ENCODE measurements at regions not wholly inside any gene's neighbourhood (a gene's known extent, or its start where the extent isn't known, plus 50 kb on each side); places are given as distances from the start of the nearest gene placed in this dataset.

DNA sequence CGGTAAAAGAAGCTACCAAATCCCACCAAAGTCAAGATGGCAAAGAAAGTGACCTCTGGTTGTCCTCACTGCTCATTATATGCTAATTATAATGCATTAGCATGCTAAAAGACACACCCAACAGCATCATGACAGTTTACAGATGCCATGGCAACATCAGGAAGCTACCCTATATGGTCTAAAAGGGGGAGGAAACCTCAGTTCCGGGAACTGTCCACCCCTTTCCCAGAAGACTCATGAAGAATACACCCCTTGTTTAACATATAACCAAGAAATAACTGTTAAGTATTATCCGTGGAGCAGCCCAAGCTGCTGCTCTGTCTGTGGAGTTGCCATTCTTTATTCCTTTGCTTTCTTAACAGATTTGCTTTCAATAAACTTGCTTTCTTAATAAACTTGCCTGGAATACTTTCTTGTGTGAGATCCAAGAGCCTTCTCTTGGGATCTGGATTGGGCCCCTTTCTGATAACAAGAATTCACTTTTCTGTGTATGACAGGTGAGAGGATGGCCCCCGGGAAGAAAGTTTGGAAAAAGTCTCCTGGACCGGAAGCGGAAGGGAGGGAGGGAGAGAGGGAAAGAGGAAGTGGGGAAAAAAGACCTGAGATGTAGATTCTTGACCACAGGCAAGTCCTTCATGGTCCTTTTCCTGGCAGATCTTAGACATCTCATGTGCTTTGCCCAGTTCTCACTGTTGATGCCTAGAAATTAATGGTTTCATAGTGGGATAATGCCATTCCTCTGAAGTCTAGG lies 146.7 kb upstream of the ID4 start:
- peaks cover 0 to 21% (median 2%) of the 10 kb centered on the region in 3 donors for H3K27me3 ChIP-seq (ENCODE audit: control insufficient read depth in 3 of 3, insufficient read depth in 3 of 3, low read length in 3 of 3)
- no peak for DNase-seq
- H3K9me3 ChIP-seq (ENCODE audit: control insufficient read depth in 2 of 2, insufficient read depth in 1 of 2, low read depth in 1 of 2, low read length in 1 of 2) = no peaks in the 10 kb centered on the region
- H3K4me1 ChIP-seq (ENCODE audit: control insufficient read depth in 3 of 3, insufficient read depth in 2 of 3, low read depth in 1 of 3, low read length in 2 of 3) = no peaks in the 10 kb centered on the region
- 60 to 64% (median 64%) methylated on average over 6 of the region's 6 CpGs for WGBS, 3 donors
- H3K36me3 ChIP-seq (ENCODE audit: control insufficient read depth in 3 of 3, insufficient read depth in 2 of 3, low read depth in 1 of 3, low read length in 3 of 3) = no peaks in the 10 kb centered on the region
- no peak for FAIRE-seq
- no peak overlapping the region for H3K4me3 ChIP-seq (ENCODE audit: low read depth in 1 of 3, low read length in 3 of 3)
- H3K27ac ChIP-seq (ENCODE audit: low read depth in 1 of 3, low read length in 2 of 3) = no peak overlapping the region

DNA sequence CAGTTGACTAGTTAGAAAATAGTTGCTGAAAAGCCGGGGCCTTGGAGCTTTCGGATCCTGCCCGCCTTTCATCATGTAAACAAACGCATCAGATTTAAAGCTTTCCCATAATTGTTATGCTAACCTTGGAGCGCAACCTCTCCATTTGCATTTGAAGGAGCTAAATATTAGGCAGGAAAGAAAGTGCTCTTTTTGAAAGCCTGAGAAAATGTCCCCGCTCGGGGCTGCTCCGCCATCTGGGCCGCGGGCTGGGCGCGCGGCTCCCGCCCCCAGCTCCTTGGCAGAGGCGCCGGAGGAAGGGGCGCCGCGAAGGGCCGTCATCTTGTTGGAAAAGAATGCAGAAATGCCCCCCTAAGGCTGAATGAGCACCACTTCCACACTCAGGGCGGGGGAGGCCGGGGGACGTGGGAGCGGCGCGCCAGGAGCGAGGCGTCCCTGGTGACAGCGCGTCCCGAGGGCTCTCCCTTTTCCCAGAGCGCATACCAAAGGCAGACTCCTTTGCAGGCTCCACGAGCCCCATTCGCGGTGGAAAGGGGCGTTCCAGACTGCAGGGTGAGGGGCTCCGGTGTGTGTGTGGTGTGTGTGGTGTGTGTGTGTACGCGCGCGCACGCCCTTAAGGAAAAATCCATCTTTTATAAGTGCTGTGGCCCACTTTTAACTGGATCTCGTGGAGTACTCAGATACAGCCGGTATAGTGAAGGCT lies 145.6 kb upstream of the ID4 start:
- DNase-seq (peak in 1 of 2 donors; percentile 19), FAIRE-seq (no peak)

DNA sequence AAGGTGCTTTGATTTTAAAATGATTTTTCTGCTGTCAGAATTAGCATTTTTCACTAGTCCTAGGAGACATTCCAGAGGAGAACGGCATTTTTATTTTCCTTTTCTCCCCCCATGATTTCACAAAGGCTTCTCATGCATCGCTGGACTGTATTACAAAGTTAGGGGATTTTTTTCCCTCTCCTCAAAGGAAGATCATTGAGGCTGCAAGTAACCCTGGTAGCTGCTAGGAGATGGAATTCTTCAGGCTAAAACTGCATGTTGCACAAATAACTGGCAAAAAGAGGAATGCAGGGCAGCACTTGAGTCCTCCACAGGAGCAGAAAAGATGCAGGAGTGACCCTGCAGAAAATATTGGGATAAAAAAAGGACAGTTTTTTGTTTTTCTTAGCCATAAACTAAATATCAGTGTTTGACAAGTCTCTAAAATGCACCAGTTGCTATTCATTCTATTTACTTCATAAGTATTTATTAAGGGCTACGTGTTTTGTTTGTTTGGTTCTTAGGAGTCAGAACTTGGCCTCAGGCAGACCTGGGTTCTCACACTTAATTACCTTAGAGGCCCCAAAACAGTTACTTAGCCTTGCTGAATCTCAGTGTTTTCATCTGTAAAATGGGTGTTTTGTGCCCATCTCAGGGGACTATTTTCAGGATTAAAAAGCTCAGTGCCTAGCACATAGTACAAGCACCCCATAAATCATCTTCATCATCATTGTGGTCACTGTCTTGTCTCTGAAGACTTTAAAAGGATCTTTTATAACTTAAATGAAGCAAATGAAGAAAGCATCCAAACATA lies 144.5 kb upstream of the ID4 start:
- Histone ChIP-seq H3K4me1 (ENCODE audit: control insufficient read depth in 3 of 3, insufficient read depth in 2 of 3, low read depth in 1 of 3, low read length in 2 of 3) (no peaks in the 10 kb centered on the region), H3K27me3 (ENCODE audit: control insufficient read depth in 3 of 3, insufficient read depth in 3 of 3, low read length in 3 of 3) (peaks cover 0 to 21% (median 2%) of the 10 kb centered on the region in 3 donors), H3K27ac (ENCODE audit: low read depth in 1 of 3, low read length in 2 of 3) (no peak overlapping the region), H3K9me3 (ENCODE audit: control insufficient read depth in 2 of 2, insufficient read depth in 1 of 2, low read depth in 1 of 2, low read length in 1 of 2) (no peaks in the 10 kb centered on the region), H3K36me3 (ENCODE audit: control insufficient read depth in 3 of 3, insufficient read depth in 2 of 3, low read depth in 1 of 3, low read length in 3 of 3) (no peaks in the 10 kb centered on the region), H3K4me3 (ENCODE audit: low read depth in 1 of 3, low read length in 3 of 3) (no peak overlapping the region)
- 54 to 61% (median 59%) methylated on average over 3 of the region's 3 CpGs for WGBS, 3 donors
- DNase-seq = no peak
- FAIRE-seq = no peak

More for the DNA sequence above, 145.6 kb upstream of the ID4 start:
- peak overlapping the region in 1 of 3 donors; percentile 26 for H3K4me3 ChIP-seq (ENCODE audit: low read depth in 1 of 3, low read length in 3 of 3)
- H3K27ac ChIP-seq (ENCODE audit: low read depth in 1 of 3, low read length in 2 of 3) = no peak overlapping the region
- no peaks in the 10 kb centered on the region for H3K36me3 ChIP-seq (ENCODE audit: control insufficient read depth in 3 of 3, insufficient read depth in 2 of 3, low read depth in 1 of 3, low read length in 3 of 3)
- peaks cover 0 to 21% (median 2%) of the 10 kb centered on the region in 3 donors for H3K27me3 ChIP-seq (ENCODE audit: control insufficient read depth in 3 of 3, insufficient read depth in 3 of 3, low read length in 3 of 3)
- WGBS, 3 donors = 4 to 9% (median 6%) methylated on average over 44 of the region's 44 CpGs
- no peaks in the 10 kb centered on the region for H3K4me1 ChIP-seq (ENCODE audit: control insufficient read depth in 3 of 3, insufficient read depth in 2 of 3, low read depth in 1 of 3, low read length in 2 of 3)
- H3K9me3 ChIP-seq (ENCODE audit: control insufficient read depth in 2 of 2, insufficient read depth in 1 of 2, low read depth in 1 of 2, low read length in 1 of 2) = no peaks in the 10 kb centered on the region

DNA sequence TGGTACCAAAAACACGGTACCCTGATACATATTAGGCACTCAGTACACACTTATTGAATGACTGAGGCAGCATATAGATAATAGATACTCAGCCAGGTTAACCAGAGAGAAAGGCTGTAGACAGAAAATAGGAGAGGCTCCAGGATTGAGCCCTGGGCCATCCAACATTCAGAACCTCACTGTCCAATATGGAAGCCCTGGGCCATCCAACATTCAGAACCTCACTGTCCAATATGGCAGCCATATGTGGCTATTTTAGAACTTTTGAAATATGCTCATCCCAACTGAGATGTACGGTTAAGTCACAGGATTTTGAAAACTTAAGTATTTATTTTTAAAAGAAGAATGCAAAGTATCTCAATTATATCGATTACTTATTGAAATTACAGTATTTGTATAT lies 142.5 kb upstream of the ID4 start:
- FAIRE-seq (no peak), DNase-seq (no peak)
- 74 to 83% (median 78%) methylated on average over 3 of the region's 3 CpGs for WGBS, 3 donors
- Histone ChIP-seq H3K9me3 (ENCODE audit: control insufficient read depth in 2 of 2, insufficient read depth in 1 of 2, low read depth in 1 of 2, low read length in 1 of 2) (no peaks in the 10 kb centered on the region), H3K4me3 (ENCODE audit: low read depth in 1 of 3, low read length in 3 of 3) (no peak overlapping the region), H3K36me3 (ENCODE audit: control insufficient read depth in 3 of 3, insufficient read depth in 2 of 3, low read depth in 1 of 3, low read length in 3 of 3) (no peaks in the 10 kb centered on the region), H3K27ac (ENCODE audit: low read depth in 1 of 3, low read length in 2 of 3) (no peak overlapping the region), H3K4me1 (ENCODE audit: control insufficient read depth in 3 of 3, insufficient read depth in 2 of 3, low read depth in 1 of 3, low read length in 2 of 3) (no peaks in the 10 kb centered on the region), H3K27me3 (ENCODE audit: control insufficient read depth in 3 of 3, insufficient read depth in 3 of 3, low read length in 3 of 3) (peaks cover 0 to 21% (median 2%) of the 10 kb centered on the region in 3 donors)

DNA sequence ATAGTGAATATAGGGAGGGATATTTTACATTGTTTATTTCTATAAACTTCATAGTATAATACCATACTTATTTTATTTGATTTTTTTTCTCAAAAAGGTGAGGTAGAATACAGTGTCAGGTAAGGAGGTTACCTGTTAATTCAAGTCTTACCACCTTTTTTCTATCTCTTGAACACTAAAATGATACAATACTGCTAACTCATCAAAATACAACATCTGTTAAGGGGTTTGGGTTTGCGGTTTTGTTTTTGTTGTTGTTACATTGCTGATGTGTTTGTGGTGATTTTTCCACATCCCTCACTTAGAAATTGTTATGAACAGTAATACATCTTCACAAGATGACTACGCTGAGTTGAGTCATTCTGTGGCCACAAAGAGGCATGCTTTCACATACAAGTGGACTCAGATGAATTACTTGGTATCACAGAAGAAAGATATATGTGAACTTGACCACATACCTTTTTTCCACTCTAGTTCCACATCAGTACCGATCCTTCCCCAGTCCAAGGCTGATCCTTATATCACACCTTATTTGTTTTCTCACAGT lies 139.4 kb upstream of the ID4 start:
- 49 to 52% (median 51%) methylated on average over 3 of the region's 3 CpGs for WGBS, 3 donors
- DNase-seq = no peak
- Histone ChIP-seq H3K9me3 (ENCODE audit: control insufficient read depth in 2 of 2, insufficient read depth in 1 of 2, low read depth in 1 of 2, low read length in 1 of 2) (no peaks in the 10 kb centered on the region), H3K27ac (ENCODE audit: low read depth in 1 of 3, low read length in 2 of 3) (no peak overlapping the region), H3K36me3 (ENCODE audit: control insufficient read depth in 3 of 3, insufficient read depth in 2 of 3, low read depth in 1 of 3, low read length in 3 of 3) (no peaks in the 10 kb centered on the region), H3K4me1 (ENCODE audit: control insufficient read depth in 3 of 3, insufficient read depth in 2 of 3, low read depth in 1 of 3, low read length in 2 of 3) (no peaks in the 10 kb centered on the region), H3K4me3 (ENCODE audit: low read depth in 1 of 3, low read length in 3 of 3) (no peak overlapping the region), H3K27me3 (ENCODE audit: control insufficient read depth in 3 of 3, insufficient read depth in 3 of 3, low read length in 3 of 3) (peaks cover 0 to 2% (median 0%) of the 10 kb centered on the region in 3 donors)
- FAIRE-seq = no peak

DNA sequence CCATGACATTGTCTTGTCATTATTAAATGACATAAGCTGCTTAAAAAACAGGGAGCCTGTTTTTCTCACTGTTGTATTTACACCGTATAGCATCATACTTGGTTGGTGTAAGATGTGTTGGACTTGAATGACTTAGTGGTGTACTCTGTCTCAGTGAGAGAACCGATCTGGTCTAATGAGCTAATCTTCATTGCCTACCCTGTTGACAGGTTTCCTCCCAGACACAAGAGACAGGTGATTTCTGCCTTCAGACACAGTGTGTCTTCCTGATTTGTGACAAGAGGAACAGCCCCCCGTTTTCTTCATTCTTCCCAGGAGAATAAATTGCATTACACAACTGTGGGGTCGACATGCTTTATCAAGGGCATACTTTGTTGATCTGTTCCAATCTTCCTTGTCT lies 137.2 kb upstream of the ID4 start:
- FAIRE-seq = no peak
- no peaks in the 10 kb centered on the region for H3K9me3 ChIP-seq (ENCODE audit: control insufficient read depth in 2 of 2, insufficient read depth in 1 of 2, low read depth in 1 of 2, low read length in 1 of 2)
- WGBS, 3 donors = 66 to 70% (median 70%) methylated on average over 4 of the region's 4 CpGs
- H3K4me1 ChIP-seq (ENCODE audit: control insufficient read depth in 3 of 3, insufficient read depth in 2 of 3, low read depth in 1 of 3, low read length in 2 of 3) = no peaks in the 10 kb centered on the region
- no peak overlapping the region for H3K27ac ChIP-seq (ENCODE audit: low read depth in 1 of 3, low read length in 2 of 3)
- DNase-seq = no peak
- H3K36me3 ChIP-seq (ENCODE audit: control insufficient read depth in 3 of 3, insufficient read depth in 2 of 3, low read depth in 1 of 3, low read length in 3 of 3) = no peaks in the 10 kb centered on the region
- no peaks in the 10 kb centered on the region for H3K27me3 ChIP-seq (ENCODE audit: control insufficient read depth in 3 of 3, insufficient read depth in 3 of 3, low read length in 3 of 3)
- H3K4me3 ChIP-seq (ENCODE audit: low read depth in 1 of 3, low read length in 3 of 3) = no peak overlapping the region

DNA sequence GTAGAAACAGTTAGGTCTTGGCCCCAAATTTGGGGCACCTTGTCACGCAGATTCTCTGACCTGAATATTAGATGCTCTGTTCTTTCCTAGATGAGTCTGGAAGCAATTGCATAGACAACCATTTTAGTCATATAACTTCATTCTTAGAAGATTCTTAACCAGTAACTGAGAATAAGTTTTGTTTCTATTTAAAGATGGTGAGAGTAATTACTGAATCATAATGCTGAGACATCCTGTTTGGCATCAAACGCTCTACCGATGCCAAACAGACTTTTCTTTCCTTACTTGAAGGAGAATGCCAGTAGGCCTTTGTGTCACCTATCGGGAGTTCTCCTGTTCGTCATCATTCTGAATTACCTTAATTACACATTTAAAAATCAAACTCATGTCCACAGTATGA lies 131.6 kb upstream of the ID4 start:
- no peaks in the 10 kb centered on the region for H3K4me1 ChIP-seq (ENCODE audit: control insufficient read depth in 3 of 3, insufficient read depth in 2 of 3, low read depth in 1 of 3, low read length in 2 of 3)
- H3K4me3 ChIP-seq (ENCODE audit: low read depth in 1 of 3, low read length in 3 of 3) = no peak overlapping the region
- no peaks in the 10 kb centered on the region for H3K36me3 ChIP-seq (ENCODE audit: control insufficient read depth in 3 of 3, insufficient read depth in 2 of 3, low read depth in 1 of 3, low read length in 3 of 3)
- H3K27ac ChIP-seq (ENCODE audit: low read depth in 1 of 3, low read length in 2 of 3) = no peak overlapping the region
- 93 to 96% (median 94%) methylated on average over 5 of the region's 5 CpGs for WGBS, 3 donors
- no peaks in the 10 kb centered on the region for H3K27me3 ChIP-seq (ENCODE audit: control insufficient read depth in 3 of 3, insufficient read depth in 3 of 3, low read length in 3 of 3)
- no peaks in the 10 kb centered on the region for H3K9me3 ChIP-seq (ENCODE audit: control insufficient read depth in 2 of 2, insufficient read depth in 1 of 2, low read depth in 1 of 2, low read length in 1 of 2)
- DNase-seq (no peak), FAIRE-seq (no peak)

DNA sequence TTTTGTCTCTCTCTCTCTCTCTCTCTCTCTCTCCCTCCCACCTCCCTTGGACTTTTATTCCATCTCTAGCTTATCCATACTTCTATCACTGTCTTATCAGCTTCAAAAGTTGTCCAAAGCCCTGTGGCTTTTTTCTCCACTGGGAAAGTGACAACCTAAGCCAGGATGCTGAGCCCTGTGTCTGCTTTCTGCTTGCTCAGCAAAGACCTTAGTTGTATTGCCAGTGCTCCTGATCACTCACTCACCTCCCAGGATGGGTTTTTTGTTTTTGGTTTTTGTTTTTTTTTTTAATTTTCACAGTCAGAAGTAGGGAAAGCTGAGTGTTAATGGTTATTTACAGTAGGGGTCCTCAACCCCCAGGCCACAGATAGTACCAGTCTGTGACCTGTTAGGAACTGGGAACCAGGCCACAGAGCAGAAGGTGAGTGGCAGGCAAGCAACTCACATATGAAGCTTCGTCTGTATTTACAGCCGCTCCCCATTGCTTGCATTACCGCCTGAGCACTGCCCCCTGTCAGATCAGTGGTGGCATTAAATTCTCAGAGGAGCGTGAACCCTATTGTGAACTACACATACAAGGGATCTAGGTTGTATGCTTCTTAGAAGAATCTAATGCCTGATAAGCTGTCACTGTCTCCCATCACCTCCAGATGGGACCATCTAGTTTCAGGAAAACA lies 125.0 kb upstream of the ID4 start:
- H3K27me3 ChIP-seq (ENCODE audit: control insufficient read depth in 3 of 3, insufficient read depth in 3 of 3, low read length in 3 of 3) = no peaks in the 10 kb centered on the region
- H3K4me3 ChIP-seq (ENCODE audit: low read depth in 1 of 3, low read length in 3 of 3) = no peak overlapping the region
- H3K36me3 ChIP-seq (ENCODE audit: control insufficient read depth in 3 of 3, insufficient read depth in 2 of 3, low read depth in 1 of 3, low read length in 3 of 3) = no peaks in the 10 kb centered on the region
- H3K4me1 ChIP-seq (ENCODE audit: control insufficient read depth in 3 of 3, insufficient read depth in 2 of 3, low read depth in 1 of 3, low read length in 2 of 3) = no peaks in the 10 kb centered on the region
- no peak for DNase-seq
- no peak overlapping the region for H3K27ac ChIP-seq (ENCODE audit: low read depth in 1 of 3, low read length in 2 of 3)
- H3K9me3 ChIP-seq (ENCODE audit: control insufficient read depth in 2 of 2, insufficient read depth in 1 of 2, low read depth in 1 of 2, low read length in 1 of 2) = no peaks in the 10 kb centered on the region
- 91 to 93% (median 91%) methylated on average over 4 of the region's 4 CpGs for WGBS, 3 donors
- no peak for FAIRE-seq

Data from small intestine (tissue), 7 donors.